ENCODE measurements at regions not wholly inside any gene's neighbourhood (a gene's known extent, or its start where the extent isn't known, plus 50 kb on each side); places are given as distances from the start of the nearest gene placed in this dataset.

DNA sequence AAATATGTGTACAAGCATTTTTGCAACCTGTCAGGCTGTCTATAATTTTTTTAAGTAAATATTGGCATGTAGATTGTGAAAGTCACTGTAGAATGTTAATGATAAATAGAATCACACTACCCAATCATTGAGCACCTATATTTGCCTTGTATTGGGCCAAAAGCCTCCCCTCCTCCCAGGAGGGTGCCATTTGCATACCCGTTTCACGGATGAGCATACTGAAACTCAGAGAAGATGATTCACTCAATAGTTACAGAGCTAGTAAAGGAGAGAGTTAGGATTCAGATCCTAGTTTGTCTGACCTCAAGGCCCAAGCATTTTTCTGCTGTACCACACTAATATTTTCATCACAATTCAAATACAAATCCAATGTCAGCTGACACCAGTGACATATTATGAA is 299.7 kb upstream of the CDH11 start:
- TF ChIP-seq, protein P1, sequence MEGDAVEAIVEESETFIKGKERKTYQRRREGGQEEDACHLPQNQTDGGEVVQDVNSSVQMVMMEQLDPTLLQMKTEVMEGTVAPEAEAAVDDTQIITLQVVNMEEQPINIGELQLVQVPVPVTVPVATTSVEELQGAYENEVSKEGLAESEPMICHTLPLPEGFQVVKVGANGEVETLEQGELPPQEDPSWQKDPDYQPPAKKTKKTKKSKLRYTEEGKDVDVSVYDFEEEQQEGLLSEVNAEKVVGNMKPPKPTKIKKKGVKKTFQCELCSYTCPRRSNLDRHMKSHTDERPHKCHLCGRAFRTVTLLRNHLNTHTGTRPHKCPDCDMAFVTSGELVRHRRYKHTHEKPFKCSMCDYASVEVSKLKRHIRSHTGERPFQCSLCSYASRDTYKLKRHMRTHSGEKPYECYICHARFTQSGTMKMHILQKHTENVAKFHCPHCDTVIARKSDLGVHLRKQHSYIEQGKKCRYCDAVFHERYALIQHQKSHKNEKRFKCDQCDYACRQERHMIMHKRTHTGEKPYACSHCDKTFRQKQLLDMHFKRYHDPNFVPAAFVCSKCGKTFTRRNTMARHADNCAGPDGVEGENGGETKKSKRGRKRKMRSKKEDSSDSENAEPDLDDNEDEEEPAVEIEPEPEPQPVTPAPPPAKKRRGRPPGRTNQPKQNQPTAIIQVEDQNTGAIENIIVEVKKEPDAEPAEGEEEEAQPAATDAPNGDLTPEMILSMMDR (IDR thresholded peaks at IDR 0.05), result no peak
- TF ChIP-seq EZH2 (IDR thresholded peaks at IDR 0.05; ENCODE audit: borderline replicate concordance, insufficient read depth, low read depth, low read length, poor library complexity, severe bottlenecking), result no peak
